ENCODE measurements at regions not wholly inside any gene's neighbourhood (a gene's known extent, or its start where the extent isn't known, plus 50 kb on each side); places are given as distances from the start of the nearest gene placed in this dataset.

DNA sequence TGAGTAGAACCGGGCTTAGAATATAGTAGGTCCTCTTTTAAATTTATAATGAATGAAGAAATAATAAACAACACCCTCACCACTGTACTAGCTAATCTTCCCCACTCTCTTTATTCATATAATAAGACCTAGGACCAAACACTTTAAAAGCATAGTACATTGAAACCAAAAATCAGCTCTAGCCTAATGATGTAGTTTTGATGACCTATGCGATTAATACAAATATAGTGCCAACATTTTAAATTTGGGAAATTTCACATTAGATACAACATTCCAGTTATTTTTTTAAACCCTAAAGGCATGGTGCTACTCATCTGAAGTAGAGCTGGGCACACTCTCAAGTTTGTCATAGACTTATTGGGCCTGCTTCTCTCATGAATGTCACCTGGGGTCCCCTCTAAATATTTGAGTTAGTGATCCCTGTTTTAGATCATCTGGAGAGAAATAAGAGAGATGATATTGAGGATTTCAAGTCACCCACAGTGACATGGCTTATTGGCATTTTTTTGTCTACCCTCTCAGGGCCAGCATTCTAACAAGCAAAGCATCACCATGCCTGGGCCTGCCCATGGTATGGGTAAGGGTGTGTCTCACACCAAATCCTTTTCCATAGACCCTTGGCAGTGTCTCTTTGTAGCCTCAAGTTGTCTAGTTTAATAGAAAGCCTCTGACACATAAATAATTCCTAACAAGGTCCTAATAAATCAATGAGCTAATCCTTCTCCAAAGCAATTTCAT lies 319.8 kb downstream of the HIVEP2 start:
- TF ChIP-seq, protein P1, sequence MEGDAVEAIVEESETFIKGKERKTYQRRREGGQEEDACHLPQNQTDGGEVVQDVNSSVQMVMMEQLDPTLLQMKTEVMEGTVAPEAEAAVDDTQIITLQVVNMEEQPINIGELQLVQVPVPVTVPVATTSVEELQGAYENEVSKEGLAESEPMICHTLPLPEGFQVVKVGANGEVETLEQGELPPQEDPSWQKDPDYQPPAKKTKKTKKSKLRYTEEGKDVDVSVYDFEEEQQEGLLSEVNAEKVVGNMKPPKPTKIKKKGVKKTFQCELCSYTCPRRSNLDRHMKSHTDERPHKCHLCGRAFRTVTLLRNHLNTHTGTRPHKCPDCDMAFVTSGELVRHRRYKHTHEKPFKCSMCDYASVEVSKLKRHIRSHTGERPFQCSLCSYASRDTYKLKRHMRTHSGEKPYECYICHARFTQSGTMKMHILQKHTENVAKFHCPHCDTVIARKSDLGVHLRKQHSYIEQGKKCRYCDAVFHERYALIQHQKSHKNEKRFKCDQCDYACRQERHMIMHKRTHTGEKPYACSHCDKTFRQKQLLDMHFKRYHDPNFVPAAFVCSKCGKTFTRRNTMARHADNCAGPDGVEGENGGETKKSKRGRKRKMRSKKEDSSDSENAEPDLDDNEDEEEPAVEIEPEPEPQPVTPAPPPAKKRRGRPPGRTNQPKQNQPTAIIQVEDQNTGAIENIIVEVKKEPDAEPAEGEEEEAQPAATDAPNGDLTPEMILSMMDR (IDR thresholded peaks at IDR 0.05; ENCODE audit: low read depth, low read length) = no peak
- H3K4me3 ChIP-seq (replicated peaks in 1 of 2; ENCODE audit: low read depth in 2 of 2, low read length in 2 of 2) = no peak overlapping the region
- no peak for DNase-seq (ENCODE audit: low read depth in 2 of 2)

DNA sequence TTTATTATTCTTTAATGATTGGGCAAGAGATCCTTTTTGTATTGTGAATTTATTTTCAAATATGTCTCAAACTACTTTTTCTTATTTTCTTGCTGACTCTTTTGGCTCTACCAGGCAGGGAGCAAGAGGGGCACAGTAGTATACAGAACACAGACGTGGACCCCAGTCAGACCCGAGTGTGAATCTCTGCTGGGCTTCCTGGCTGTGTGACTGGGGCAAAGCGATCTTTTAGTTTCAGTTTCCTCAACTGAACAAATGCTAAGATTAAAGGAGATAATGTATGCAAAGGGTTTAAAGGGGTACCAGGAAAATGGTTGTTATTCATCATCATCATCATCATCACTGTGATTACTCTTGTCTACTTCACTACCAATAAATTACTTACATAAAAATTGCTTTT lies 317.5 kb downstream of the HIVEP2 start:
- no peak for DNase-seq (ENCODE audit: low read depth in 2 of 2)
- H3K4me3 ChIP-seq (replicated peaks in 1 of 2; ENCODE audit: low read depth in 2 of 2, low read length in 2 of 2) = no peak overlapping the region
- TF ChIP-seq, protein P1 (IDR thresholded peaks at IDR 0.05; ENCODE audit: low read depth, low read length) = no peak

DNA sequence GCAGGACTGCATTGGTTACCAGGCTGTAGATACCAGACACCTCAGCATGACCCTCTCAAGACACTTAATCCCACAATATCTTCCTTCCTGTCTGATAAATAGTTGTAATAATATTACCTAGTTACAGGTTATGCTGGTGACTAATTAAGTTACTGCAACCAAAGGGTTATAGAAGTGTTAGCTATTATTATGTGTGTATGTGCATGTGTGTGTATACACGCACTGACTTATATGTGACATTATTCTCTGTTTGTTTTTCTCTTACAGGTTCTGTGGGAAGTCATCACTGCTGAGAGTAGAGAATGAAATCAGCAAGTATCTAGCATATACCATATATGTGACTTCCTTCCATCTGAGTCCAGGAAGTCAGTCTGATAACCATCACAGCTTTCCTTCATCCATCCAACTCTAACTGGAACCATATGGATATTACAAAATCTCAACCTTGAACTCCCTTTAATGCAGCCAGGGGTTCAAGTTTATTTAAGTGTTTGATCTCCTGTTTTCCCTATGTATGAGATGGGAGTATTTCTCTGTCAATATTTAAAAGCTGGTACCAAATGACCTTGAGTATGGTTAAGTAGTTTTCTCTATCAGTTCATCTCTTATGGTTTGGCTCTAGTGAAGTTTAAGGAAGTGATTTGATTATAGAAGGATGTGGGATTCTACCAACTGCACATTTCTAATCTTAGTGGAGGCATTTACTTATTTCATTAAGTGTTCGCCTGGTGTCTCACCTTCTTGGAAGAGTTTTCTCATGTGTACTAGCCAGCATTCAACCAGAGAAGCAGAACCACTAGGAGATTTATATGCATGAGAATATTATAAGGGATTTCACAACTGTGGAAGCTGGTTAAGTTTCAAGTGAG lies 313.2 kb downstream of the HIVEP2 start:
- TF ChIP-seq, protein P1 (IDR thresholded peaks at IDR 0.05; ENCODE audit: low read depth, low read length) = no peak
- H3K4me3 ChIP-seq (replicated peaks in 1 of 2; ENCODE audit: low read depth in 2 of 2, low read length in 2 of 2) = no peak overlapping the region
- no peak for DNase-seq (ENCODE audit: low read depth in 2 of 2)

DNA sequence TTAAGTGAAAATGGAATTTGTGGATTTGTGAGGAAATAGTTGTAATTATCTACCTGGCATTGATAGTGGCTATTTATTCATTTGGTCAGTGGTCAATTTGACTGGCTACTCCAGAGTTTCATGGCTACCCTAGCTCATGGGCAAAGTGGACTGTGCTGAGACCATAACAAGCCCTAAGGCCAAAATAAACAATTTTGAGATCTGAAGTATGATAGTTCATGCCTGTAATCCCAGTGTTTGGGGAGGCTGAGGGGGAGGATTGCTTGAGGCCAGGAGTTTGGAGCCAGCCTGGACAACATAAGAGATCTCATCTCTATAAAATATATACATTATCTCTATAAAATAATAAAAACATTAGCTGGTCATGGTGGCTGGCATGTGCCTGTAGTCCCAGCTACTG lies 311.7 kb downstream of the HIVEP2 start:
- H3K4me3 ChIP-seq (replicated peaks in 1 of 2; ENCODE audit: low read depth in 2 of 2, low read length in 2 of 2) = no peak overlapping the region
- TF ChIP-seq, protein P1 (IDR thresholded peaks at IDR 0.05; ENCODE audit: low read depth, low read length) = no peak
- no peak for DNase-seq (ENCODE audit: low read depth in 2 of 2)

DNA sequence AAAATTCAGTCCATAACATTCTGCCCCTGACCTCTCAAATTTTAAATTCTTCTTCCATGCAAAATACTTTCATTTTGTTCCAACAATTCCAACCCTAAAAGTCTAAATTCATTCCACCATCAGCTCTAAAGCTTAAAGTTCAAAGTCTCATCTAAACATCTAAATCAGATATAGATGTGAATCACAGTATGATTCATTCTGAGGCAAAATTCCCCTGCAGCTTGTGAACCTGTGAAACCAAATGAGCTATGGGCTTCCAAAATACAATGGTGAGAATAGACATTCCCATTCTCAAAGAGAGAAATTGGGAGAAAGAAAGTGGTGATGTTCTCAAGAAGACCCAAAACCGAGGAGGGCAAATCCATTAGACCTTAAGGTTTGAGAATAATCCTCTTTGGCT lies 309.8 kb downstream of the HIVEP2 start:
- TF ChIP-seq, protein P1 (IDR thresholded peaks at IDR 0.05; ENCODE audit: low read depth, low read length) = no peak
- no peak overlapping the region for H3K4me3 ChIP-seq (replicated peaks in 1 of 2; ENCODE audit: low read depth in 2 of 2, low read length in 2 of 2)
- peak in 1 of 2 donors; percentile 41 for DNase-seq (ENCODE audit: low read depth in 2 of 2)

DNA sequence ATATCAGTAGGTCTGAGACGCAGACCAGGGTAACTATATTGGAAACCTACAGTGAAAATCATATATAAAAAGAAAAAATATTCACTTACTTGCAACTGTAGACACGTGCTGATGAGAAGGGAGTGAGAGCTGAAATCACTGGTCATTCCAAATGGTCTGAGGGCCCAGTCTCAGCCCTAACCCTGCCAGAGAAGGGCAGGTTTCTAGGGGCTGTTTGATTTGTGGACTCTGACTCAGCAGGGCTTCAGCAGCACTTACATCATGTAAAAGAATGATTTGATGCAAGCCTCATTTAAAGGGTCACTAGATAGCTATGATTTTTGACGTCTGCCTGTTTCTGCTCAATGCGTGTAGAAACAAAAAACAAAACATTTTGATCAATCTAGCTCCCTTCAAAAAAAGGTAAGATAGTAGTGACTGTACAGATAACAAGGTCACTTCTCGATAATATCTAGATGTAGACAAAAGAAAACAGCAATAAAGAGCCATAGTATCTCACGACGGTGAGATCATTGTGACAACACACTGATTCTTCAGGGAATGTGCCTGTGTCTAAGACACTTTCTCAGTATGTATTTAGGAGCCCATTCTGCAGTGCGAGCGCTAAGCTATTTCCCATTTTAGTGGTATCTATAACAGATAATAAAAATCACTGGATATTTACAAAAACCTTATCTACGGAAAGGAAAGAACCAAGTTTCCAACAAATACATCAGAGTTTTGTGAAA lies 307.2 kb downstream of the HIVEP2 start:
- DNase-seq (ENCODE audit: low read depth in 2 of 2) = no peak

More for the DNA sequence above, 307.2 kb downstream of the HIVEP2 start:
- H3K4me3 ChIP-seq (replicated peaks in 1 of 2; ENCODE audit: low read depth in 2 of 2, low read length in 2 of 2) = no peak overlapping the region
- TF ChIP-seq, protein P1 (IDR thresholded peaks at IDR 0.05; ENCODE audit: low read depth, low read length) = no peak

Measured in cardiac fibroblast (primary cell).